ENCODE measurements at regions not wholly inside any gene's neighbourhood (a gene's known extent, or its start where the extent isn't known, plus 50 kb on each side); places are given as distances from the start of the nearest gene placed in this dataset.
"Not testable (repeated sequence)": the region's sequence is repeated elsewhere in the genome, so short reads cannot be mapped to it uniquely, and the experiment has no call there.

DNA sequence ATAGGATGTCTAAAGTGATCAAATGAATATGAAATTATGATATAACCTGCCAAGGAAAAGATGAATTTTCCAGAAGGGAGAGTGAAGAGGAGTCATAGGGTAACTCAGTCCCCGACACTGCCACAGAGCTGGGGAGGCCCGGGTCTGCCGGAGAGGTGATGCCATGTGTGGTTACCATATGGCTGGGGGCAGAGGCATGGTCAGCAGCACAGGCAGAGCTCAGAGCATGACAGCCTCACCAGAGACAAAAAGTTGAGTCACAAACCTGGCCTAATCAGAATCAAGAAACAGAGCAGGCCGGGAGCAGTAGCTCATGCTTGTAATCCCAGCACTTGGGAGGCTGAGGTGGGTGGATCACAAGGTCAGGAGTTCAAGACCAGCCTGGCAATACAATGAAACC, 322.4 kb downstream of the GOLGA6L6 start:
- TF ChIP-seq ELF4 (IDR thresholded peaks at IDR 0.05); CTBP1 (IDR thresholded peaks at IDR 0.05; ENCODE audit: borderline replicate concordance); ZNF384 (IDR thresholded peaks at IDR 0.05); SP1 (IDR thresholded peaks at IDR 0.05); LEF1 (IDR thresholded peaks at IDR 0.05; ENCODE audit: borderline replicate concordance): not testable (repeated sequence)

All from HEK293T (cell line).